Prostate gland (tissue), 2 donors: ENCODE measurements at regions not wholly inside any gene's neighbourhood (a gene's known extent, or its start where the extent isn't known, plus 50 kb on each side); places are given as distances from the start of the nearest gene placed in this dataset.

Experiments
- DNase-seq: peaks from one replicate; pipeline ENCODE4 v3.0.0-alpha.2; 2019; ENCODE audit warnings: low spot score
- H3K27ac ChIP-seq, 2 donors: fragments of 200-600 bp; sonication (generic); 2 replicates each; pipeline ENCODE4 v1.5.1; 2017 to 2019
- H3K27me3 ChIP-seq: fragments of 200-600 bp; sonication (generic); replicated peaks from 2 replicates; pipeline ENCODE4 v1.5.1; 2019; ENCODE audit not compliant: insufficient read depth
- H3K36me3 ChIP-seq, 2 donors: fragments of 200-600 bp; sonication (generic); 1 replicate in 1 of 2; 2 replicates in 1 of 2; pipeline versions ENCODE4 v1.5.1 to v1.8.1; 2017 to 2019
- H3K4me1 ChIP-seq: fragments of 200-600 bp; sonication (generic); replicated peaks from 2 replicates; pipeline ENCODE4 v1.5.1; 2019
- H3K4me3 ChIP-seq, 2 donors: fragments of 200-600 bp; sonication (generic); 2 replicates each; pipeline ENCODE4 v1.5.1; 2017 to 2019
- H3K9me3 ChIP-seq: fragments of 200-600 bp; sonication (generic); 2 replicates; pipeline ENCODE4 v1.5.1; 2017
- POLR2A ChIP-seq: fragments of 450-650 bp; IDR thresholded peaks from one replicate; pipeline ENCODE4 v1.6.1; 2016; ENCODE audit warnings: antibody characterized with exemption, mild to moderate bottlenecking
- POLR2AphosphoS5 ChIP-seq: sonication (generic); formaldehyde crosslinking; IDR thresholded peaks from one replicate; pipeline ENCODE4 v1.6.1; 2017; ENCODE audit warnings: antibody characterized with exemption
- WGBS: methylation state at CpG from one replicate; pipeline ENCODE4 v1.1.5; 2018; 5-methylcytosine and 5-hydroxymethylcytosine counted together
- intact Hi-C: fragments of 100-400 bp; cut with DNase I; formaldehyde crosslinking; loops from one replicate; pipeline ENCODE4 v1.14.2; 2022
- TF ChIP-seq, protein P1 (sequence below), 4 experiments: fragments of 200-600 bp in 2 of 4; fragments of 450-650 bp in 2 of 4; sonication (generic) in 2 of 4; IDR thresholded peaks; 1 replicate in 3 of 4; 2 replicates in 1 of 4; pipeline ENCODE4 v1.5.1; 2016 to 2019; ENCODE audit warnings: antibody characterized with exemption in 4 of 4, mild to moderate bottlenecking in 2 of 4, moderate library complexity in 2 of 4

DNA sequence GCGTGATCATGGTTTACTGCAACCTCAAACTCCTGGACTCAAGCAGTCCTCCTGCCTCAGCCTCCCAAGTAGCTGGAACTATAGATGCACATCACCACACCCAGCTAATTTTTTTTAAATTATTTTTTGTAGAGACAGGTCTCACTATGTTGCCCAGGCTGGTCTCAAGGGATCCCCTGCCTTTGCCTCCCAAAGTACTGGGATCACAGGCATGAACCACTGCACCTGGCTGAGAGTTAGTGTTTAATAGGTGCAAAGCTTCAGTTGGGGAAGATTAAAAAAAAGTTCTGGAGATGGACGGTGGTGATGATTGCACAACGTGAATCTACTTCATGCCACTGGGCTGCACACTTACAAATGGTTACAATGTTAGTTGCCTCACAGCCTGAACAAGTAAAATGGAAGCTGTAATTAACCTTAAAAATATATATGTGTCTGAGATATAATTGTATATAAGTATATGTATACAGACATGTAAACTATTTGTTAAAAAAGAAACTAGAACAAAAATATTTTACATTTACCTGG is 106.4 kb upstream of the ZNF438 start:
- TF ChIP-seq POLR2A (no peak), POLR2AphosphoS5 (no peak)
- TF ChIP-seq, protein P1, sequence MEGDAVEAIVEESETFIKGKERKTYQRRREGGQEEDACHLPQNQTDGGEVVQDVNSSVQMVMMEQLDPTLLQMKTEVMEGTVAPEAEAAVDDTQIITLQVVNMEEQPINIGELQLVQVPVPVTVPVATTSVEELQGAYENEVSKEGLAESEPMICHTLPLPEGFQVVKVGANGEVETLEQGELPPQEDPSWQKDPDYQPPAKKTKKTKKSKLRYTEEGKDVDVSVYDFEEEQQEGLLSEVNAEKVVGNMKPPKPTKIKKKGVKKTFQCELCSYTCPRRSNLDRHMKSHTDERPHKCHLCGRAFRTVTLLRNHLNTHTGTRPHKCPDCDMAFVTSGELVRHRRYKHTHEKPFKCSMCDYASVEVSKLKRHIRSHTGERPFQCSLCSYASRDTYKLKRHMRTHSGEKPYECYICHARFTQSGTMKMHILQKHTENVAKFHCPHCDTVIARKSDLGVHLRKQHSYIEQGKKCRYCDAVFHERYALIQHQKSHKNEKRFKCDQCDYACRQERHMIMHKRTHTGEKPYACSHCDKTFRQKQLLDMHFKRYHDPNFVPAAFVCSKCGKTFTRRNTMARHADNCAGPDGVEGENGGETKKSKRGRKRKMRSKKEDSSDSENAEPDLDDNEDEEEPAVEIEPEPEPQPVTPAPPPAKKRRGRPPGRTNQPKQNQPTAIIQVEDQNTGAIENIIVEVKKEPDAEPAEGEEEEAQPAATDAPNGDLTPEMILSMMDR (IDR thresholded peaks at IDR 0.05): no peak
- intact Hi-C loops: loop anchor here (10.0 kb wide), 1 partner anchor 353 kb away; no protein-coding TSS in a partner anchor
- no peaks in the 10 kb centered on the region for H3K9me3 ChIP-seq
- 56% methylated on average over 3 of the region's 3 CpGs for WGBS
- H3K27ac ChIP-seq: no peak overlapping the region
- H3K27me3 ChIP-seq: no peaks in the 10 kb centered on the region
- H3K36me3 ChIP-seq: no peaks in the 10 kb centered on the region
- no peaks in the 10 kb centered on the region for H3K4me1 ChIP-seq
- H3K4me3 ChIP-seq: no peak overlapping the region
- DNase-seq: no peak

DNA sequence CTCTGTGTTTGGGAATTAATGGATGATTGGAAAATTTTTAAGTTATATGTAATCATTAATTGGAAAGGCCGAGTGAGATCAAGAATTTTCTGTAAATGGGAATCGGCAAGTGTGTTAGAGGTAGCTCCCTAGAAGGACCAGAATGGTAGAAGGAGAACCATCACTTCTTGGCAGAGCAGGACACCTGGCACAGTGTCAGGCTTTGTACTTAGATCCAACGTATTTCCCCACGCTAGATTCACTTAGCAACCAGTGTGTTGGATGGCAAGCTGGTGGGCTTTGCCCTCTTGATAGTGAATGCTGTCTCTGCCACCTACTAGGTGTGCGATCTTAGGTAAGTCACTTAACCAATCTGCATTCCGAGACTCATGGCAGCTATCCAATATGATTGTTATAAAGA is 107.8 kb upstream of the ZNF438 start:
- Histone ChIP-seq H3K9me3 (no peaks in the 10 kb centered on the region), H3K4me1 (no peaks in the 10 kb centered on the region), H3K27me3 (no peaks in the 10 kb centered on the region), H3K27ac (no peak overlapping the region), H3K36me3 (no peaks in the 10 kb centered on the region), H3K4me3 (no peak overlapping the region)
- TF ChIP-seq POLR2AphosphoS5: no peak
- TF ChIP-seq, protein P1 (IDR thresholded peaks at IDR 0.05): no peak
- WGBS: 77% methylated on average over 6 of the region's 6 CpGs
- intact Hi-C loops: loop anchor here (10.0 kb wide), 1 partner anchor 355 kb away; no protein-coding TSS in a partner anchor
- no peak for DNase-seq

DNA sequence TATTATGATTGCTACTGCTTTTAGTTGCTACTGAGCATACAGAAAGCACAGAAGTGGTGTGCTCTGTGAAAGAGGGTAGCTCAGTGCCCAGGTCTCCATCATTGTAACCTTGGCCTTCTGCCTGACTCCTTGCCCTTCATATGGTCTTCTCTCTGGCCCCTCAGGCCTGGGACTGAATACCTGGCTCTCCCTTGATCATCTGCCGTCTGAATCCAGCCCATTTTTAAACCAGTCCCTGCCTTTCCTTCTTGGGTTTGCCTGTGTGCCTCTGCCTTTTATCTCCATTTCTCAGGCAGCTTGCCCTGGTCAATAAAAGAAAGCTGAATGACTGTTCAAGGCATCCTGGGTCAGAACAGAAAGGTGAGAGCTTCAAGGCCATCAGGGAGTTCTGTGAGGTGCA is 109.1 kb upstream of the ZNF438 start:
- intact Hi-C loops: no loop called here
- no peak for DNase-seq
- Histone ChIP-seq H3K9me3 (no peaks in the 10 kb centered on the region), H3K27ac (no peak overlapping the region), H3K27me3 (no peaks in the 10 kb centered on the region), H3K4me1 (no peaks in the 10 kb centered on the region), H3K36me3 (no peaks in the 10 kb centered on the region), H3K4me3 (no peak overlapping the region)
- 100% methylated on average over 1 of the region's 1 CpG for WGBS
- no peak for TF ChIP-seq POLR2A
- no peak for TF ChIP-seq POLR2AphosphoS5

DNA sequence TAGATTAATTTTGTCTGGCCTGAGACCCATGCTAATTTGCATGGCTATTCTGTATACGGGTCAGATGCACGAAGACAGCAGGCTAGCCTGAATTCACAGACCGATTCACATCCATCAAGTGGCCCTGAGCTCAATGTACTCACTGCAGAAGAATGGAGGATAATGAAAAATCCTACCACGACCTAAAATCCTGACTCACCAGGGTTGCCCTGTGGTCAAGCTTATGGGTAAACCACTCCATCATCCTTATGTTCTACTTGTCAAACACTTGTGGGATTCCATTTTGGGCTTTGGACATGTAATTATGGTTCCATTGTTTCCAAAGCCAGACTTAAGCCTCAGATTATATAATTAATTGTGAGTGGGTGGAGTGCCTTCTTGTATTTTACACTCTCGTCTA is 110.4 kb upstream of the ZNF438 start:
- Histone ChIP-seq H3K27ac (no peak overlapping the region), H3K27me3 (no peaks in the 10 kb centered on the region), H3K4me1 (no peaks in the 10 kb centered on the region), H3K4me3 (no peak overlapping the region), H3K36me3 (no peaks in the 10 kb centered on the region), H3K9me3 (no peaks in the 10 kb centered on the region)
- DNase-seq: no peak
- intact Hi-C loops: no loop called here
- TF ChIP-seq POLR2A (no peak), POLR2AphosphoS5 (no peak)
- TF ChIP-seq, protein P1 (IDR thresholded peaks at IDR 0.05): no peak
- 92% methylated on average over 5 of the region's 5 CpGs for WGBS

DNA sequence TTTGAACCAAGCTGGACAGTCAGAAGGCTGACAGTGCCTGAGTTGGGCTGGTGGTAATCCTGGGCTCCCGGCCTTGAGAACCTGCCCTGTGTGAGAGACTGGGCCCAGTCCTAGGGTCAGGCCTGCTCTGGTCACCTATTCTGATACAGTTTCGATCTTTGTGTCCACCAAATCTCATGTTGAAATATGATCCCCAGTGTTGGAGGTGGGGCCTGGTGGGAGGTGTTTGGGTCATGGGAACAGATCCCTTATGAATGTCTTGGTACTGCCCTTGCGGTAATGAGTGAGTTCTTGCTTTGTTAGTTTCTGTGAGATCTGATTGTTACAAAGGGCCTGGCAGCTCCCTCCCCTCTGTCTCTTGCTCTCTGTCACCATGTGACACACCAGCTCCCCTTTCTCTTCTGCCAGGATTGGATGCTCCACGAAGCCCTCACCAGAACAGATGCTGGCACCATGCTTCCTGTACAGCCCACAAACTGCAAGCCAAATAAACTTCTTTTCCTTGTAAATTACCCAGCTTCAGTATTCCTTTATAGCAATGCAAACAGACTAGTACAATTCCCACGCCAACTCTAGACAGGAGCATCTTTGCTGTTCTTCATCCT is 111.8 kb upstream of the ZNF438 start:
- no peak overlapping the region for H3K4me3 ChIP-seq
- TF ChIP-seq POLR2AphosphoS5: peak; percentile 67
- TF ChIP-seq POLR2A: no peak
- no peaks in the 10 kb centered on the region for H3K36me3 ChIP-seq
- 63% methylated on average over 5 of the region's 5 CpGs for WGBS
- H3K27ac ChIP-seq: peak overlapping the region in 1 of 2 donors; percentile 10
- no peaks in the 10 kb centered on the region for H3K4me1 ChIP-seq
- no peaks in the 10 kb centered on the region for H3K27me3 ChIP-seq
- H3K9me3 ChIP-seq: no peaks in the 10 kb centered on the region
- DNase-seq: peak; percentile 57
- intact Hi-C loops: no loop called here

DNA sequence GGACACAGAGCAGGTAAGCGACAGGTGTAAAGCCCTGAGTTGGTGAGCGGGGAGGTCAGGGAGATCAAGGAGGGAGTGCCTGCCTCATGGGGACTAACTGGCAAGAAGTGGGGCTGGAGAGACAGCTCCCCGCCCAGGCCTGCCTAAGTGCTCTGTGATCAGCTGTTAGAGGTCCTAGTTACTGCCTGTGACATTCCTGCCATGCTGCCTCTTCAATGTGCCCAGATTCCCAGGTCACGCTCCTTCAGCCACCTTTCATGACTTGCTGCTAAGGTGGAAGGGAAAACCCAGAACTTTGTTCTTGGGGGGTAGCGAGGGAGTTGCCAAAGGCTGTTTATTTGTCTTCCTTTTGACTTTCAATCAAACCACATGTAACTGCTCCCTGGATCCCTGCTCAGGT is 114.3 kb upstream of the ZNF438 start:
- intact Hi-C loops: no loop called here
- DNase-seq: no peak
- no peak for TF ChIP-seq POLR2A
- TF ChIP-seq POLR2AphosphoS5: no peak
- TF ChIP-seq, protein P1 (IDR thresholded peaks at IDR 0.05): no peak
- Histone ChIP-seq H3K9me3 (no peaks in the 10 kb centered on the region), H3K27ac (no peak overlapping the region), H3K36me3 (no peaks in the 10 kb centered on the region), H3K27me3 (no peaks in the 10 kb centered on the region), H3K4me3 (no peak overlapping the region), H3K4me1 (no peaks in the 10 kb centered on the region)
- 72% methylated on average over 5 of the region's 5 CpGs for WGBS
